B cell (primary cell): ENCODE measurements at regions not wholly inside any gene's neighbourhood (a gene's known extent, or its start where the extent isn't known, plus 50 kb on each side); places are given as distances from the start of the nearest gene placed in this dataset.
"Not testable (repeated sequence)": the region's sequence is repeated elsewhere in the genome, so short reads cannot be mapped to it uniquely, and the experiment has no call there.

ENCODE experiments used
- ATAC-seq: fragments of 200-7000 bp; cut with Tn5 transposase; one replicate; pipeline ENCODE4 v1.10.0; 2021; ENCODE audit warnings: low read depth, mild to moderate bottlenecking, moderate number of reproducible peaks, moderate library complexity
- CTCF ChIA-PET: fragments of 350-600 bp; sonication (Branson Sonifier 250); formaldehyde crosslinking; loops from one replicate; lab custom pipeline; 2021; ENCODE audit warnings: antibody characterized with exemption, inconsistent platforms; lab: Charles Lee
- POLR2A ChIA-PET: fragments of 350-600 bp; sonication (Branson Sonifier 250); formaldehyde crosslinking; loops from one replicate; lab custom pipeline; 2021; ENCODE audit warnings: antibody characterized with exemption; lab: Charles Lee
- DNase-seq: peaks from one replicate; pipeline ENCODE4 v3.0.0; 2013
- H2AFZ ChIP-seq: 2 replicates; pipeline ENCODE4 v1.6.1; 2012; ENCODE audit warnings: mild to moderate bottlenecking, low read depth, low read length; ENCODE audit not compliant: insufficient read depth, poor library complexity, severe bottlenecking
- H3K27ac ChIP-seq, 2 donors: 1 replicate in 1 of 2; 2 replicates in 1 of 2; pipeline ENCODE4 v1.5.1; 2012 to 2013; ENCODE audit warnings: low read length in 2 of 2, mild to moderate bottlenecking in 2 of 2, moderate library complexity in 1 of 2
- H3K27me3 ChIP-seq, 4 experiments: fragments of 200-600 bp in 1 of 4; sonication (generic) in 1 of 4; replicated peaks in 1 of 4; 1 replicate in 2 of 4; 2 replicates in 2 of 4; pipeline versions ENCODE4 v1.6.1 to v1.7.0; 2013 to 2016; ENCODE audit warnings: low read length in 3 of 4, mild to moderate bottlenecking in 2 of 4, mixed read lengths in 1 of 4, moderate library complexity in 1 of 4; ENCODE audit not compliant: insufficient read depth in 4 of 4, control insufficient read depth in 3 of 4; ENCODE audit errors: control extremely low read depth in 1 of 4
- H3K36me3 ChIP-seq, 2 experiments: replicated peaks in 1 of 2; 1 replicate in 1 of 2; 2 replicates in 1 of 2; pipeline versions ENCODE4 v1.6.1 to v1.7.1; 2013; ENCODE audit warnings: low read length in 1 of 2; ENCODE audit not compliant: insufficient read depth in 2 of 2, control insufficient read depth in 1 of 2; ENCODE audit errors: control extremely low read depth in 1 of 2, extremely low read depth in 1 of 2
- H3K4me1 ChIP-seq, 2 donors: fragments of 200-600 bp in 1 of 2; sonication (generic) in 1 of 2; 1 replicate in 1 of 2; 2 replicates in 1 of 2; pipeline versions ENCODE4 v1.5.1 to v1.6.1; 2013 to 2017; ENCODE audit warnings: low read length in 2 of 2; ENCODE audit not compliant: control insufficient read depth in 2 of 2, insufficient read depth in 2 of 2
- H3K4me2 ChIP-seq: replicated peaks from 2 replicates; pipeline ENCODE3; 2012; ENCODE audit warnings: mild to moderate bottlenecking, low read depth, low read length; ENCODE audit not compliant: poor library complexity, severe bottlenecking
- H3K4me3 ChIP-seq, 5 experiments: fragments of 200-600 bp in 1 of 5; sonication (generic) in 1 of 5; 1 replicate in 3 of 5; 2 replicates in 2 of 5; pipeline versions ENCODE4 v1.5.1 to v1.7.0; 2011 to 2016; ENCODE audit warnings: low read length in 4 of 5, mild to moderate bottlenecking in 4 of 5, low read depth in 2 of 5, control low read depth in 1 of 5, moderate library complexity in 1 of 5; ENCODE audit not compliant: insufficient read depth in 1 of 5; ENCODE audit errors: control extremely low read depth in 1 of 5, extremely low read depth in 1 of 5
- H3K79me2 ChIP-seq: fragments of 200-600 bp; sonication (generic); one replicate; pipeline ENCODE4 v1.6.0; 2016; ENCODE audit warnings: low read length; ENCODE audit not compliant: control insufficient read depth, insufficient read depth
- H3K9ac ChIP-seq: fragments of 200-600 bp; sonication (generic); 2 replicates; pipeline ENCODE4 v1.6.1; 2017; ENCODE audit warnings: mild to moderate bottlenecking, low read length, moderate library complexity
- H3K9me3 ChIP-seq, 3 donors: one replicate each; pipeline versions ENCODE4 v1.6.1 to v1.7.1; 2013; ENCODE audit warnings: low read length in 2 of 3; ENCODE audit not compliant: control insufficient read depth in 2 of 3, insufficient read depth in 1 of 3; ENCODE audit errors: control extremely low read depth in 1 of 3
- H4K20me1 ChIP-seq: 2 replicates; pipeline ENCODE4 v1.6.0; 2012; ENCODE audit warnings: mild to moderate bottlenecking, low read length; ENCODE audit not compliant: insufficient read depth, control insufficient read depth, poor library complexity, severe bottlenecking
- H3K27ac Mint-ChIP-seq: one replicate; pipeline ENCODE4 v1.8.0; 2021; ENCODE audit warnings: mixed read lengths
- H3K27me3 Mint-ChIP-seq: one replicate; pipeline ENCODE4 v1.8.0; 2021; ENCODE audit warnings: mixed read lengths
- H3K4me1 Mint-ChIP-seq: one replicate; pipeline ENCODE4 v1.8.0; 2021; ENCODE audit warnings: mixed read lengths
- H3K4me3 Mint-ChIP-seq: one replicate; pipeline ENCODE4 v1.8.0; 2021; ENCODE audit warnings: mixed read lengths
- H3K9me3 Mint-ChIP-seq: one replicate; pipeline ENCODE4 v1.8.0; 2022; ENCODE audit warnings: mixed read lengths; ENCODE audit not compliant: insufficient read depth
- EZH2 ChIP-seq: IDR thresholded peaks from 2 replicates; pipeline ENCODE4 v1.6.1; 2012; ENCODE audit warnings: borderline replicate concordance, low read depth, mild to moderate bottlenecking, moderate library complexity, low read length; ENCODE audit not compliant: insufficient read depth, poor library complexity, severe bottlenecking
- WGBS: methylation state at CpG from one replicate; pipeline ENCODE4 v1.1.5; 2013; ENCODE audit warnings: missing lambda C conversion rate; ENCODE audit not compliant: insufficient coverage; 5-methylcytosine and 5-hydroxymethylcytosine counted together
- intact Hi-C: fragments of 100-400 bp; cut with micrococcal nuclease; formaldehyde crosslinking; loops from one replicate; pipeline ENCODE4 v1.10.0; 2022
- TF ChIP-seq, protein P1 (sequence below): fragments of 200-600 bp; IDR thresholded peaks from one replicate; pipeline ENCODE4 v1.8.0; 2022; ENCODE audit warnings: antibody characterized with exemption, mild to moderate bottlenecking

DNA sequence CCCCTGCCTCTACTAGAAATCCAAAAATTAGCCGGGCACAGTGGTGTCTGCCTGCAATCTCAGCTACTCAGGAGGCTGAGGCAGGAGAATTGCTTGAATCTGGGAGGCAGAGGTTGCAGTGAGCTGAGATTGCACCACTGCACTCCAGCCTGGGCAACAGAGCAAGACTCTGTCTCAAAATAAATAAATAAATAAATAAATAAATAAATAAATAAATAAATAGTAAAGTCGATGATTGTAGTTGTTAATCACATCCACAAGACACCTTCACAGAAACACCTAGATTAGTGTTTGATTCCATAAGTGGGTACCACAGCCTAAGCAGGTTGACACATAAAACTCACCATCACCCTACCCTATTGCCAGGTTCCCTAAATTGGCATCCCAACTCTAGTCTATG is 1199.0 kb downstream of the TYW1 start:
- H2AFZ ChIP-seq, H3K27me3 ChIP-seq, H3K9ac ChIP-seq, H3K27me3 Mint-ChIP-seq, H3K27ac Mint-ChIP-seq, DNase-seq, H3K27ac ChIP-seq, ATAC-seq, H3K4me1 ChIP-seq, H3K79me2 ChIP-seq, intact Hi-C loops, H3K4me1 Mint-ChIP-seq, H3K36me3 ChIP-seq, CTCF ChIA-PET, H3K9me3 Mint-ChIP-seq, H4K20me1 ChIP-seq, POLR2A ChIA-PET, H3K4me3 ChIP-seq, H3K4me2 ChIP-seq, H3K4me3 Mint-ChIP-seq: not testable (repeated sequence)
- WGBS = no CpG with 5 or more reads among the region's 2 CpGs
- H3K9me3 ChIP-seq = peaks cover 0 to 24% (median 0%) of the 10 kb centered on the region in 3 donors

DNA sequence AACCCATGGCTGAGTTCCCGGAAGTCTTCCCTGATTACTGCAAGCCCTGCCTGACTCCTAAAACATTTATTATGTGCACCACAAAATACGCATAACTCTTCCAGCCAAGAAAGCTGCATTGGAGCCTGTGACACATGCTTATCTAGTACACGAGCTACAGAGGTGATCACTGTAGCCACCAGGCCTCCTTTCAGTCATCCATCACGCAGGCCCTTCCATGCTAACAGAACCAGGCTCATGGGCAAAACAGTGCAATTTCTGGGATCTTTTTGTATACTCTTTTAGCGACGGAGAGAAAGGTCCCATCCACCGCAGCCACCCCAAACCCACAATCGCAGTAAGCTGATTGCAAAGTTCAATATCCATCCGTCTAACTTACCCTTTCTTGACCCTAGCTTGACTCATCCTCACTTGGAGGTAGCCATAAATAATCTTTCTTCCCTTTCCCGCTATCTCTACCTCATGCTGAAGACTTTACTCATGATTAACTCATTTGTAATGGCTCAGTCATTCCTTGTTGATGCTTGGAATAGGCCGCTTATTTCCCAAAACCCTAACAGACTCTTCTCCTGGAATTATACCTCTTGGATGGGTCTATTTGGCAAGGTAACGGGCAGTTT is 1203.5 kb downstream of the TYW1 start:
- no peak for TF ChIP-seq EZH2
- TF ChIP-seq, protein P1, sequence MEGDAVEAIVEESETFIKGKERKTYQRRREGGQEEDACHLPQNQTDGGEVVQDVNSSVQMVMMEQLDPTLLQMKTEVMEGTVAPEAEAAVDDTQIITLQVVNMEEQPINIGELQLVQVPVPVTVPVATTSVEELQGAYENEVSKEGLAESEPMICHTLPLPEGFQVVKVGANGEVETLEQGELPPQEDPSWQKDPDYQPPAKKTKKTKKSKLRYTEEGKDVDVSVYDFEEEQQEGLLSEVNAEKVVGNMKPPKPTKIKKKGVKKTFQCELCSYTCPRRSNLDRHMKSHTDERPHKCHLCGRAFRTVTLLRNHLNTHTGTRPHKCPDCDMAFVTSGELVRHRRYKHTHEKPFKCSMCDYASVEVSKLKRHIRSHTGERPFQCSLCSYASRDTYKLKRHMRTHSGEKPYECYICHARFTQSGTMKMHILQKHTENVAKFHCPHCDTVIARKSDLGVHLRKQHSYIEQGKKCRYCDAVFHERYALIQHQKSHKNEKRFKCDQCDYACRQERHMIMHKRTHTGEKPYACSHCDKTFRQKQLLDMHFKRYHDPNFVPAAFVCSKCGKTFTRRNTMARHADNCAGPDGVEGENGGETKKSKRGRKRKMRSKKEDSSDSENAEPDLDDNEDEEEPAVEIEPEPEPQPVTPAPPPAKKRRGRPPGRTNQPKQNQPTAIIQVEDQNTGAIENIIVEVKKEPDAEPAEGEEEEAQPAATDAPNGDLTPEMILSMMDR = no peak
- H3K27me3 Mint-ChIP-seq = no peaks in the 10 kb centered on the region
- Histone ChIP-seq H3K9me3 (peaks cover 0 to 10% (median 0%) of the 10 kb centered on the region in 3 donors), H3K79me2 (no peaks in the 10 kb centered on the region), H3K36me3 (no peaks in the 10 kb centered on the region), H3K27ac (no peak overlapping the region), H3K9ac (no peak overlapping the region), H2AFZ (no peak overlapping the region), H3K27me3 (no peaks in the 10 kb centered on the region), H3K4me3 (no peak overlapping the region), H4K20me1 (no peaks in the 10 kb centered on the region), H3K4me2 (no peak overlapping the region), H3K4me1 (no peaks in the 10 kb centered on the region)
- 92% methylated on average over 10 of the region's 12 CpGs for WGBS
- no peak overlapping the region for H3K4me3 Mint-ChIP-seq
- H3K4me1 Mint-ChIP-seq = no peaks in the 10 kb centered on the region
- no peak overlapping the region for H3K27ac Mint-ChIP-seq
- intact Hi-C loops = no loop called here
- POLR2A ChIA-PET = no interaction called here
- no peak for DNase-seq
- H3K9me3 Mint-ChIP-seq = peaks cover 4% of the 10 kb centered on the region
- ATAC-seq = no peak
- CTCF ChIA-PET = no interaction called here
